Neural progenitor cell (in vitro differentiated cells): ENCODE measurements at regions not wholly inside any gene's neighbourhood (a gene's known extent, or its start where the extent isn't known, plus 50 kb on each side); places are given as distances from the start of the nearest gene placed in this dataset.

Source experiments
- EZH2 ChIP-seq: fragments of 200-600 bp; sonication (generic); IDR thresholded peaks from 2 replicates; pipeline ENCODE4 v1.6.1; 2017; ENCODE audit warnings: antibody characterized with exemption, mild to moderate bottlenecking, moderate library complexity
- TF ChIP-seq, protein P1 (sequence below): fragments of 200-600 bp; sonication (generic); IDR thresholded peaks from 2 replicates; pipeline ENCODE4 v1.5.1; 2017; ENCODE audit warnings: antibody characterized with exemption, mild to moderate bottlenecking

DNA sequence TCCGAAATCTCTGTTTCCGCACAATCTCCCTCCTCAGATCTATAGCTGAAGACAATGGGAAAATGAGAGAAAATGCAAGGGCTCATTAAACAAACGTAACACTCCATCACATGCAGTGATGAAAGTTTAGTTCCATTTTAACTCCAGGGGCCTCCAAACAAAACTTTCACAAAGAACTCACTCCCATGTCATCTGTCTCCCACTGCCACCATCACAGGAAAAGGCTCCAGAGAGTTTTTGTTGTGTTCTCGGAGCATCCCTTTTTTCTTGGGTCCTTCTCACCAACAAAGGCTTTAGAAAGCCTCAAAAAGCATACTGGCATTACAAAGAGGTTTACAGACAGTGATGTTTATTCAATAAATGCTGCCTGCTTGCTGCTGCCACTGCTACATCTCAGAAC is 339.6 kb downstream of the TPBG start:
- TF ChIP-seq, protein P1, sequence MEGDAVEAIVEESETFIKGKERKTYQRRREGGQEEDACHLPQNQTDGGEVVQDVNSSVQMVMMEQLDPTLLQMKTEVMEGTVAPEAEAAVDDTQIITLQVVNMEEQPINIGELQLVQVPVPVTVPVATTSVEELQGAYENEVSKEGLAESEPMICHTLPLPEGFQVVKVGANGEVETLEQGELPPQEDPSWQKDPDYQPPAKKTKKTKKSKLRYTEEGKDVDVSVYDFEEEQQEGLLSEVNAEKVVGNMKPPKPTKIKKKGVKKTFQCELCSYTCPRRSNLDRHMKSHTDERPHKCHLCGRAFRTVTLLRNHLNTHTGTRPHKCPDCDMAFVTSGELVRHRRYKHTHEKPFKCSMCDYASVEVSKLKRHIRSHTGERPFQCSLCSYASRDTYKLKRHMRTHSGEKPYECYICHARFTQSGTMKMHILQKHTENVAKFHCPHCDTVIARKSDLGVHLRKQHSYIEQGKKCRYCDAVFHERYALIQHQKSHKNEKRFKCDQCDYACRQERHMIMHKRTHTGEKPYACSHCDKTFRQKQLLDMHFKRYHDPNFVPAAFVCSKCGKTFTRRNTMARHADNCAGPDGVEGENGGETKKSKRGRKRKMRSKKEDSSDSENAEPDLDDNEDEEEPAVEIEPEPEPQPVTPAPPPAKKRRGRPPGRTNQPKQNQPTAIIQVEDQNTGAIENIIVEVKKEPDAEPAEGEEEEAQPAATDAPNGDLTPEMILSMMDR: no peak
- no peak for TF ChIP-seq EZH2
